ENCODE measurements at regions not wholly inside any gene's neighbourhood (a gene's known extent, or its start where the extent isn't known, plus 50 kb on each side); places are given as distances from the start of the nearest gene placed in this dataset.
A peak's percentile ranks its signal among the peaks of the same experiment; 100 is the strongest.

- no peak for DNase-seq
Observed at GRCh38 chr18:21162786-21163185, 51.2 kb upstream of the ROCK1 start.

- DNase-seq: no peak
Observed at GRCh38 chr18:21163647-21164547, 52.3 kb upstream of the ROCK1 start.

- no peak for DNase-seq
Observed at GRCh38 chr18:21164548-21165095, 53.0 kb upstream of the ROCK1 start.

- peak; percentile 96 for DNase-seq
Observed at GRCh38 chr18:21167641-21168377, 56.2 kb upstream of the ROCK1 start.

- no peak for DNase-seq
Observed at GRCh38 chr18:21168880-21169279, 57.3 kb upstream of the ROCK1 start.

- DNase-seq: no peak
Observed at GRCh38 chr18:21177822-21178221, 64.2 kb upstream of the GREB1L start.

- DNase-seq: peak; percentile 71
Observed at GRCh38 chr18:21179590-21180220, 62.3 kb upstream of the GREB1L start.

GRCh38 chr18:21180588-21180987, 61.4 kb upstream of the GREB1L start:
- no peak for DNase-seq

GRCh38 chr18:21181766-21182165, 60.3 kb upstream of the GREB1L start:
- no peak for DNase-seq

- no peak for DNase-seq
Observed at GRCh38 chr18:21183670-21184069, 58.4 kb upstream of the GREB1L start.

GRCh38 chr18:21184396-21184996, 57.5 kb upstream of the GREB1L start:
- DNase-seq: no peak

- DNase-seq: no peak
Observed at GRCh38 chr18:21187886-21188285, 54.1 kb upstream of the GREB1L start.

- DNase-seq: peak; percentile 68
Observed at GRCh38 chr18:21191596-21192307, 50.3 kb upstream of the GREB1L start.

Measured in NCI-H345 (cell line).